HG02610 (cell line): ENCODE measurements at regions not wholly inside any gene's neighbourhood (a gene's known extent, or its start where the extent isn't known, plus 50 kb on each side); places are given as distances from the start of the nearest gene placed in this dataset.

ENCODE experiments used
- ATAC-seq: cut with Tn5 transposase; IDR thresholded peaks from one replicate; pipeline ENCODE4 v1.9.1; 2021; ENCODE audit warnings: mild to moderate bottlenecking, moderate library complexity; ENCODE audit not compliant: unreplicated experiment

DNA sequence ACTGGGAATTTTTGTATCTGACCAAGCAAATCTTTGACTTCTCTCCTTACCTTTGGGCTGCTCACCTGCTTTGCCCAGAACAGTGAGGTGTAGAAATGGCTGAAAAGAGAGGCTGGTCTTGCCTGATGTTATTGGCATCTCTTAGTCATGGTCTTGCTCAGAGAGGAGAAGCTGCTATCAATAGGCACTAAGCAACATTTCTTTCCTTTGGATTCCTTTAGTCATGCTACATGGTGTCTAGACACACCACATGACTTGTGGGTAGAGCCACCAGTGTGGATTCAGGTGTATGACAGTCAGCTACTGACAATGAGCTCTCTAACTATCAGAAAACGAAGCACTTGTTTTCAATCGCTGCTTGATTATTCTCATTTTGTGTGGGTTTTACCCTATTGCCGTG is 341.3 kb upstream of the DCC start:
- ATAC-seq: no peak

DNA sequence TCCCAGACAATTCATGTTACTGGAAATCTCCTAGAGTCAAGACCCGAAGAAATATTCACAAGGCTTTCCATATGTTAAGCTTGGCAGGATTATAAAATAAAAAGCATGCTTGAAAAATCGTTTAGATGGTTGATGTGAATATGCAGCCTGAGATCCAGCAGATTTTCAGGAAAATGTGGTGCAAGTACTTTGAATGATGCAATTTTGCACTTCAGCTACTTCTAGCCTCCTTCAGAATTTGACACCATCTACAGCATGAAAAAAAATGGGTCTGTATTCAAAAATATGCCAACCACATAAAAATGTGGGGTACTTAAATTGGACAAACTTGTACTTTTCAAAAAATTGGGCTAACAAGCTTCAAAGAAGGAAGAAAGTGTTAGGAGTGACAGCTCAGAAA is 340.6 kb upstream of the DCC start:
- ATAC-seq: no peak

DNA sequence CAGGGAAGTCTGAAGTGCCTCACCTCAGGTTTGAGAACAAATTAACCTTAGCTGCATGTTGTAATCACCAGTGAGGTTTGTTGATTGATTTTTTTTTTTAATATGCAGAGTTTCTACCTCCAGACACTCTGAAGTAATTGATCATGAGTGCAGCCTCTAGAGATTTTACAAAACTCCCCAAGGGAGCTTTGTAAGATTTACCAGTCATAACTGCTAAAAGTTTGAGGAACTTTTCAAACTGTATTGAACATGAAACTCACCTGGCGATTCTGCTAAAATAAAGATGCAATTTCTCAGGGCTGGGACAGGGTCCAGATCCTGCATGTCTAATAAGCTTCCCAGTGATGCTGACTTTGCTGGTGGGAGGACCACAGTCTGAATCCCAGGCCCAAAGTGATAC is 339.6 kb upstream of the DCC start:
- no peak for ATAC-seq

DNA sequence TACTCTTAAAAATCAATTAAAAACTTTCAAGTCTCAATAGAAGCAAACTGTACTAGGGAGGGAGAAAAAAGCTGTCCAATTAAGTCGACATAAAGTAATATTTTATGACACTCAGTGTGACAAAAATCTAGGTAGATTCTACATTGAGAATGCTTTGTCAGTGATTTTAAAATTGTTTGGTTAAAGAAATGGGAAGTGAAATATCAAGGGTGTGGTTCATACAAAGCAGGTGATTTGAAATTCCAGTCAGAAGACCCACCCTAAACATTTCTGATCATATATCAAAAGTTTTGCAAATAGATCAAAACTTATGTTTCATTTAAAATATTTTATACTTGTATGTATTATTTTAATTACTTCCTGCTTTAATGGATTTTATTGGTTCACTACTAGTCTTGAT is 338.9 kb upstream of the DCC start:
- no peak for ATAC-seq

DNA sequence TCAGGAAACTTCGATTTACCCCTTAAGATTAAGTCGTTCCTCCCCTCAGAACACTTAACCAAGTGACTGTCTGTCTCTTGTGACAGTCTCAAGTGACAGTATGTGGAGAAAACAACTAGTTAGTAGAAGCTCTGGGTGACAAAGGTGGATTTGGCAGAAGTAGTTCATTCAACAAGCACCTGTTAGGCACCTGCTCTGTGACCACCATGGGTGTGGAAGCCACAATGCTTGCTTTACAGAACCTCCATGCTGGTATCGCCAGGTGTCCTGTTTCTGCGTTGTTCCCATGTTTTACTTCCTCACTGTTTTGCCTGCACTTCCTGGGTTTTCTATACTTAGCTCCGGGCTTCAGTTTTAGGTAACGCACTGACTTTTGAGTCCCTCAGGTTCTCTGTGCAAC is 337.4 kb upstream of the DCC start:
- no peak for ATAC-seq

DNA sequence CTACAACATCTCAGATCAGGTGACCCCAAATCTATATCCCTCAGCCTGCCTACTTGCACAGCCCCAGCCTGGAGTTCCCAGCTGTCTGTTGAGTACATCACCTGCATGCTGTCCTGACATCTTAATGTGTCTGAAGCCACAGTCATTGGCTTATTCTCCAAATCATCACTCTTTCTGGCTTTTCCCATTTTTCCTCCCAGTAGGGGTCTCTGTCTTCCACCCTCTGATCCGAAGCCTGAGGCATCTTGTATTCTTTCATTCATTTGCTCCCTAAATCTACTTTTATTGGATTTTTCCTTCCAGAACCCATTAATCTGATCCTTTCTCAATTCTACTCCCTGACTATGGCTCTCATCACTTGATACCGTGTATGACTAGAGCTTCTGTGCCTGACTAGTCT is 332.9 kb upstream of the DCC start:
- ATAC-seq: no peak

DNA sequence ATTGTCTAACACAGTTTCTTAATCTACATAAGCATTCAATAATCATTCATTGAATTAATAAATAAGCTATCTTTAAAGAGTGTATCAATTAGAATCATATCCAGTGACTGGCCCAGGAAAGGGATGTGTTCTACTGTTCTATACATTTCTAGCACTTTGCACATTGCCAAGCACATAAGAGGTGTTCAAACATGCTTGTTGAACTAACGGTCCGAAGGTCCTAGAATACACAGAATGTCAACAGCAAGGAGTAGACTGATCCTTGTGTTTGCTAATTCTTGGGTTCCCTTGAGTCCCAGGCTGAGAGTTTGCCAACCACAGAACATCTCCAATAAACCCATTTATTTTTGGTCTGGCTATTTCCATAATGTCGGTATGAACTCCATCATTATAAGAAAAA is 331.7 kb upstream of the DCC start:
- ATAC-seq: no peak

DNA sequence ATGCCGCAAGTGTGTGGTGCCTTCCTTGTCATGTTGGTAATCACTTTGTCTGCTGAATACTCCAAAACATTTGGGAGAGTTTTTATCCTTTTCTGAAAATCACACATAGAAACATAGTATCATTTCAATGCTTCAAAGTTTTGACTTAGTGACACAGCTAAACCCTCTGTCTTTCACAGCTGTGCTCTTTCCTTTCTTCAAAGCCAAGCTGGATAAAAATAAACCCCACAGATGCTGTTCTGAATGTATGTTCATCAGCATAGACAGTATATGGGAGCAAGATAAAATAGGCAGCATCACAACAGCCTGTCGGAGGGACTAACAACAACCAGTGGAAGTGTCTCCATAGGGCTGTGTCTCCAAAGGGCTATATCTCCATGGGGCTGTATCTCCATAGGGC is 331.3 kb upstream of the DCC start:
- ATAC-seq: no peak

DNA sequence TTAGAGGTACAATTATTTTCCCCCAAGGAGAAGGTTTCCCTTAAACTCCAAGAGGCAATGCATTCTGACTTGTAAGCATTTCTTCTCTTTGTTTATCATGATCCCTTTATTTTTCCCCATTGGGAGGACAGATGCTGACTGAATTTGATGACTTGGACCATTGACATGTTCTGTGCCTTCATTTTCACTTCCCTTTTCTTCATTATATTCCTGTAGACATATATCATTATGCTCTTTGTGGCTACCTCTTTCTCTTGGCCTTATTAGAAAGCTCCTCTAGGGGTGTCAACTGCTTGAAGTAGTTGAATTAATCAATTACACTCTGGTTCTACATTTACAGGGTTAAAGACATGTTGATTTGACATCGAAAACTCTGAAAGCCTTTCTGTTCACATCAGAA is 330.0 kb upstream of the DCC start:
- no peak for ATAC-seq

DNA sequence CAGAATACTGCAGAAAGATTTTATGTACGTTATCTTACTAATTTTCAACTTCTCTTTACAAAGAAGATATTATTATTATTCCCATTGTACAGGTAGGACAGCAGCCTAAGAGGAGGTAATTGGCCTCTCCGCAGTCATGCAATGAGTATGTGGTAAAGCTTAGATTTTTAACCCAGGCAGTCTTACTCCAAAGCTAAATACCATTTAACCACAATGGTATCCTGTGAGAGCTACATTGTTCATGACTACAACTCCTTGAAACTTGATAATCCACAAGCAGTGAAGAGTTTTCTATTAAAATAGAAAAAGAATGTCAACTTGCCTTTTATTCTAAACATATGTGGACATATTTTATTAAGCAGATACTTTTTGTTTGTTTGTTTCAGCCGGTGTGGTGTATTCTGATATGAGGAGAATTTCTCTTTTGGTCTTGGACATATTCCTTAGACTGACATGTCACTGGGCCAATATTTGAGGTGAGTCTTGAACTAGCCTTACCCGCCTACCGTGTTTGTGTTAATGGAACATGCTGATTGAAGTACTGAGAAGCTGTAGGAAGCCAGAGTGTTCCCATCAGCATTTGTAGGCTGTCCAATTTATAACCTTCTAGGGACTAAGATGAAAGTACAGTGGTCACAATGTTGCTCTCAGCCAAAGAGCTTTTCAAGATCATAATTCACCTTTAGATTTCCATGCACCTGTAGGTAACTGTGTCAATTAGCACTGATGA is 293.9 kb upstream of the DCC start:
- ATAC-seq: no peak

DNA sequence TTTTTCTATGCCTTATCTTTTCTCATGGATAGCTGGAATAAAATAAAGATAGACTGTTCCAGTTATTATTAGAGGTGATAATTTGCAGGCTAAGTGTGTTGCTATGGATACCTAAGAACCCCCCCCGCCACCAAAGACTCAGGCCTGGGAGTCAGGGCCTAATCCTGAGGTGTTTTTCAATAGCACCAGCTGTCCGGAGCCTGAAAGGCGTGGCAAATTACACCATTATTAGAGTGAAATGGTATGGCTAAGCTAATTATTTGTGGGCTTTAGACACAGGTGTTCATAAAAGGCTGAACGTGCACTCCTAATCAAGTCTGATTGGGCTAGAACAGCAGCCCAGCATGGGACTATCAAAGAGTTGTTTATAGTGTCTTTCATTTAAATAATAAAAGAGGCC is 293.2 kb upstream of the DCC start:
- no peak for ATAC-seq

DNA sequence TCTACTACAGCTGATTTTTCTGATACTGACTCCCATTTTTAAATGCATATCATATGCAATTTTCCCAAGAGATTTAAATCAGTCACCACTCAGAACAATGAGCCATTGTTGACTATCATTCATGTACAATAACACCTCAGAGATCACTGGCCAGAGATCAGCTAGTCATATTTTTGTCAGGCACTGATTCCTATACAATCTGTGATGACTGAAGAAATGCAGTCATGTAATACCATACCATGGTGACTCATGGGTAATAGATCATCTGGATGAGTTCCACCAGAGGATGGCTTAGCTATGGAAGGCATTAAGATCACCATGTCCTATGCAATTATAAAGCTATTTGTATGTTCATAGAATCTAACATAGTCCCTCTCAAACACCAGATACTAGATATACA is 285.7 kb upstream of the DCC start:
- ATAC-seq: no peak

DNA sequence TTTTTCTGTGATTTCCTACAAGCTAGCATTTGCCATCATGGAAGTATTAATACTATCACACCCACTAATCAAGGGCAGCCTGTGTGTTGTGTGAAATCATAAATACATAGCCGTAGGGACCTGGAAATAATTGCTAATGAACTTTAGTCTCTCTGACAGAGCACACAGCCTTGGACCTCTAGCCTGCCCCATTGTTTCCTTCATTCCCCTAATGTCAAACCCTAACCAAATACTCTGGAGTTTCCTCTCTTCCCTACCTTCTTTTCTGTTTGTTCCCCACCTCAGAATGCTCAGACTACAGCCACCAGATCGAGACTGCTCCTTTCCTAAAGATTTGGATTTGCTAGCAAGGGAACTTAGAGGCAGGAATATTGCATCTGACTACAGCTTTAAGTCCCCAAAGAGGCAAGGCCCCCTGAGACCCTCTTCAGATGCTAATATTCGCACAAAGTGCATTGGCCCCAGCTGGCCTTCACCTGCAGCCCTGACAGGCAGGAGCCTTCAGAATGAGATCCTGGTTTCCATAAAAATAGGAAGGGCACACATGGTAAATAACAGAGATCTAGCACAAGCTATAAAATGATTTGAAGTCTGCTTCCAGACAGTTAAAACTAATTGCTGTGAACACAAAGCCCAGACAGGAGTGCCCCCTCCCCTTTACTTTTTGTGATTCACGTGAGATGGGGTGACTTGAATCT is 279.2 kb upstream of the DCC start:
- ATAC-seq: no peak

DNA sequence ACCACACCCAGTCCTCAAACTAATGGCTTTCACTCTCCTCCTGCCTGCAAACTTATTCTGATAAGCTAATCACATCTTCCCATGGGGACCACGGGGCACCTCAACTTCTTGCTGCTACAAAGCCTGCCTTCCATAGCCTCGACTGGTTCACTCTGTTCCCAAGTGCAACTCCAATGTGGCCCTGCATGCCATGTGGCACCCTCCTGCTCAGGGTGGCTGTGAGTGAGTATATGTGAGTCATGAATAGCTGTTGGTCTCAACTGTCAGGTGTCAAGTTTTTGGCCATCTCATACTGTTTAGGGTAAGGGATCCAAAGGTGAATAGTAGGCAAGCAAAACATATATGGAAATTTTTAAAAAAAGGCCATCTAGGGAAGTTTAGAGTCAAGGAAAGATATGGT is 276.1 kb upstream of the DCC start:
- ATAC-seq: no peak

DNA sequence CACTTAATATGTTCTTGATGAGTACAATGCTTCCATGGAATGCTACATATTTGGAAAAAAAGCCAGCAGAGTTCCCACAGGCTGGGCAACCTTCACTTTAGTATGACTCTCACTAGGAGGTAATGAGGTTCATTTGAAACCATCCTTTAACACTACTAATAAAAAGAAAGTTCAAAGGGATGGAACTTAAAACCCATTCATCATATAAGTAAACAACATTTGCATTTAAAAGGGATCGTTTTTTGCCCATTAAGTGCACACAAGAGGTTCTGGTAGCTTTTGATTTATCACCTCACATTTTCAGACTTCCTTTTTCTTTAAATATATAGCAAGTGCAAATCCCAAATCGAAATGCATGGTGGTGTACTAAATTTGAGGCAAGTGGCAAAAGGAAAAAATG is 270.8 kb upstream of the DCC start:
- ATAC-seq: no peak

DNA sequence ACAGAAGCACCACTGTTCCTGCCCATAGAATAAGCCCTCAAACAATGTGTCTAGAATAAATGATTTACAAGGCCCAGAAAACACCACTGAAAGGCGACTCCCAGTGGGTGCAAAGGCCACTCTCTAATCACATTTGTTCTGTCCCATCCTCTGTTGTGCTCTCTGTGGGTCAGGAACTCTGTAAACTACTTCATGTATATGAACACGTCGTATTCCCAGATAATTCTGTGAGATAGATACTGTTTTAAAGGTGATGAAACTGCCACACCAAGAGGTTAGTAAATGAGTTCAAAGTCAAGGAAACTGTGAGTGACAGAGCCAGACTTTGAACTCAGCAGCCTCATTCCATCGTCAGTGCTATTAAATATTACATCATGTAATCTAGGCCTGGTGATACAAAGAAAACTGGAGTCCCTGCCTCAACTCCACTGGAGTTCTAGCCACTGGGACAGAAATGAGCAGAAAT is 269.7 kb upstream of the DCC start:
- no peak for ATAC-seq

DNA sequence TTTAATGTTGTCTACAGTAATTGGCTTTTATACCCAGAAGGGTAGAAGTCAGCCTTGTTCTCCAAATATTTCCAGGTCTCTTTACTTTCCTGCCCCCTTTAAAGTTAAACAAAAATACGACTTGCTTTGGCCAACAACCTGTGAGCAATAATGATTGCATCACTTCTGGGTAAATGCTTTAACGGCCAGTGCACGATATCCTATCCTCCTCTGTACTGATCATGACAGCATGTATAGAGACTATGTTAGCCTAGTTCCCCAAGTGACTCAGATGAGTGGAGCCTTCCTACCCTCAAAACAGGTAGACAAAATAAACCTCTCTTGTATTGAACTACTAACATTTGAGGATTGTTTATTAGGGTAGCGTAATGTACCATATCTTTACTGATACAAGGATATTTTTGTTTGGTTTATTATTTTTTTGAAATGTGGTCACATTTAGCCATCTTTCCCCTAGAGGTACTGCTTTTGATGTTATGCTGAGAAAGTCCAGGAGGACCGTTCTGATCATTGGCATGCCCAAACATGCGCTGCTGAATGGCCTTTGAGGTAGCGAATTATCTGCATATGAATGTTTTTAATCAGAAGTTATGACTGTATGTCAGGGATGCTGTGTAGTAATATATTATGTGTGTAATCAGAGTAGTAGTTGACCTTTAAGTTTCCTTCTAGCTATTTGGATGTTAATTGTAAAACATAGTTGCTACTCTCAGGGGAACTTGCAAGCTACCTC is 262.6 kb upstream of the DCC start:
- no peak for ATAC-seq

DNA sequence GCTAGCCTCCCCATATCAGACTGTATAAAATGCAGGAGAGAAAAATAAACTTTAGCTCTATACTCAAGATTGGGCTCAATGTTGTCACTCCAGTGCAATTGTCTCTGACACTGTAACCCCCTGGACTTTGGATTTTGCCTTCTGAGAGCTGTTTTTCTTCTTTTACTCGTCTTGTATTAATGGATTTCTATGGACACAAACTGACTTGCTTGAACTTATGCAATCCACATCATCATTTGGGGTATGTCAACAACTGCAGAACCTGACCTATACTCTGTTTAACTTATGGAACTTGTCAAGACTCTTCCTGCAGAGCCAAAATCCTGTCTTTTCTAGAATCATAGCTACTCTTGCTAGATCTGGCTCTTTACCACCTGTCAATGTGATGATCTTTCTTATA is 257.8 kb upstream of the DCC start:
- no peak for ATAC-seq

DNA sequence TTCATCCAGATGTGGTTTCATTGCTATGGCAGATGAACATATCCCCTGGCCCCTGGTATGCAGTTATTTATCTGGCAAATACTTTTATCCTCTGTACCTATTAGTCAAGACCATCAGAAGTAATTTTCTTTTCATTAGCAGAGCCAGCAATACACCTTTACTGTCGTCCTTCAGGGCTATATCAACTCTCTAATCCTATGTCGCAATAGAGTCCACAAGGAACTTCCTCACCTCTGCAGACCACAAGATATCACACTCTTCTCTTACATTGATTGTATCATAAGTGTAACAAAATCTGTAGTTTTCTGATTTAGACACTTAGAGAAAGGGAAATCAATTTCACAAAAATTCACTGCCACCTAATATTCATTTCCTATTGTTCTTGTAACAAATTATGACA is 252.9 kb upstream of the DCC start:
- no peak for ATAC-seq

DNA sequence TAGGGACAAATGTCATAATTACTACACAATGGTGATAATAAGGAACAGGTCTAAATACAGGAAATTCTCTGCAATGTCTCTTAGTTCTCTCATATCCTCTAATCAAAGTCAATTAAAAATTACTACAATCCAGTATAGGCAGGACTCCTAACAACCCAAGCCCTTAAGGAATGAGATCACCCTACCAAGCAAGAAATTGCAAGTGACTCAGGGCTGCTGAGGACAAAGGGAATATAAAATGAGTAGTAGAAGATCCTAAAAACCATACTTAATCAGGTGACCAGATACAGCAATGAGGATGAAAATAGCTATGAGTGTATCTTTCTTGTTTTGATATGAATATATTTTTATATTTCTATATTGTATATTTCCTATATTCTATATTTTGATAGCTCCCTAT is 250.0 kb upstream of the DCC start:
- no peak for ATAC-seq

DNA sequence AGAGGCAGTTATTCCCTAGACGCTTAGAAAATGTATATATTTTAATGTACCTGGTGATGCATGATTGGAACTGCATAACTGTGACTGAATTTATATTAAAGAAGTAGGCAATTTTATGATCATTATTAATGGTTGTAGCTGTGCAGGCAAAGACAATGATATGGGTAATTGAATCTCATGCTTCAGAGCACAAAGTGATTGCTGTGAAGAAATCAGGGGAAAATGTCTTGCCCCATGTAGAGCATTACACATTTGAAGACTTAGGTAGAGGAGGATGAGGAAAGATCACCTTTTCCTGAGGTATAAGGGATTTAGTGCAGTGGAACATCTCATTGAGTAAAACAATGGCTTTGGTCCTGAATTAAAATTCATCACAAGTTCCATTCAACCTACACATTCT is 246.8 kb upstream of the DCC start:
- ATAC-seq: no peak

DNA sequence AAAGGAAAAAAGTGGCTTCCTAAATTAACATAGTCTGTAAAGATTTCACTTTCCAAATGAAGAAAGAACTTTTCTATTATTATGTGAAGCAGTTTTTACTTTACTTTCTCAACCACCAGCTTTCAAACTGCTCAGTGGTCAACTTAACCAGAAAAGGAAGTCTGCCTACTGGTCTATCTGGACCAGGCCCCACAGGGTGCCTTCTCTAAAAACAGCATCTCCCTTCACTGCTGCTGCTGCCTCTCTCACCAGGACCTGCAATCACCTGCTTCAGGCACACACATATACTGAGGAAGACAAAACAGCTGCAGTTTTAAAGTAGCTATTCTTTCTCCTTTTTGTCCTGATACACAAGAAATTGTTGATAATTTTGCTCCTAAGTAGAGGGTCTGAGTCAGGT is 221.3 kb upstream of the DCC start:
- ATAC-seq: no peak
